SH-SY5Y (cell line): ENCODE measurements at regions not wholly inside any gene's neighbourhood (a gene's known extent, or its start where the extent isn't known, plus 50 kb on each side); places are given as distances from the start of the nearest gene placed in this dataset.

ENCODE experiments used
- GATA2 ChIP-seq: IDR thresholded peaks from 2 replicates; pipeline ENCODE4 v1.6.1; 2011; ENCODE audit warnings: mild to moderate bottlenecking, low read depth, low read length
- GATA3 ChIP-seq: IDR thresholded peaks from 2 replicates; pipeline ENCODE4 v1.6.1; 2011; ENCODE audit warnings: low read depth, mild to moderate bottlenecking, low read length, moderate library complexity

- TF ChIP-seq GATA3 = no peak
- TF ChIP-seq GATA2 = no peak
Observed at GRCh38 chr16:85319984-85320440, 207.7 kb upstream of the CIBAR2 start.
